Gastroesophageal sphincter (tissue), 4 donors: ENCODE measurements at regions not wholly inside any gene's neighbourhood (a gene's known extent, or its start where the extent isn't known, plus 50 kb on each side); places are given as distances from the start of the nearest gene placed in this dataset.
"Not testable (repeated sequence)": the region's sequence is repeated elsewhere in the genome, so short reads cannot be mapped to it uniquely, and the experiment has no call there.

Experiments
- ATAC-seq: fragments of 150-250 bp; one replicate; pipeline ENCODE4 v1.9.1; 2016; ENCODE audit warnings: mild to moderate bottlenecking, moderate library complexity
- H3K27ac ChIP-seq, 4 donors: fragments of 200-600 bp; sonication (generic) in 3 of 4; 1 replicate in 3 of 4; 2 replicates in 1 of 4; pipeline ENCODE4 v1.5.1; 2016 to 2019
- H3K27me3 ChIP-seq: fragments of 200-600 bp; sonication (generic); one replicate; pipeline ENCODE4 v1.5.1; 2019
- H3K36me3 ChIP-seq, 2 donors: fragments of 200-600 bp; sonication (generic); one replicate each; pipeline ENCODE4 v1.5.1; 2019; ENCODE audit warnings: control low read depth in 1 of 2
- H3K4me1 ChIP-seq, 3 donors: fragments of 200-600 bp; sonication (generic); 1 replicate in 2 of 3; 2 replicates in 1 of 3; pipeline ENCODE4 v1.5.1; 2016 to 2019; ENCODE audit warnings: control low read depth in 2 of 3
- H3K4me3 ChIP-seq, 2 donors: fragments of 200-600 bp; sonication (generic); one replicate each; pipeline ENCODE4 v1.5.1; 2019; ENCODE audit warnings: mild to moderate bottlenecking in 1 of 2, moderate library complexity in 1 of 2
- H3K9me3 ChIP-seq, 3 donors: fragments of 200-600 bp; sonication (generic); one replicate each; pipeline ENCODE4 v1.5.1; 2017 to 2019; ENCODE audit warnings: control low read depth in 2 of 3
- CTCF ChIP-seq, 4 experiments: fragments of 200-600 bp in 2 of 4; fragments of 450-650 bp in 2 of 4; sonication (generic) in 1 of 4; IDR thresholded peaks; one replicate each; pipeline ENCODE4 v1.5.1; 2017 to 2019; ENCODE audit warnings: antibody characterized with exemption in 4 of 4, mild to moderate bottlenecking in 2 of 4, moderate library complexity in 2 of 4
- EP300 ChIP-seq: sonication (generic); formaldehyde crosslinking; IDR thresholded peaks from one replicate; pipeline ENCODE4 v1.6.1; 2017; ENCODE audit warnings: antibody characterized with exemption, mild to moderate bottlenecking
- POLR2A ChIP-seq, 2 donors: fragments of 450-650 bp; IDR thresholded peaks; one replicate each; pipeline ENCODE4 v1.6.1; 2017; ENCODE audit warnings: antibody characterized with exemption in 2 of 2, mild to moderate bottlenecking in 2 of 2, moderate library complexity in 1 of 2
- POLR2AphosphoS5 ChIP-seq: sonication (generic); formaldehyde crosslinking; IDR thresholded peaks from one replicate; pipeline ENCODE4 v1.6.1; 2017; ENCODE audit warnings: antibody characterized with exemption
- WGBS, 2 donors: methylation state at CpG; one replicate each; pipeline ENCODE4 v1.1.5; 2018; ENCODE audit warnings: low coverage in 1 of 2; 5-methylcytosine and 5-hydroxymethylcytosine counted together

- not testable (repeated sequence) for H3K27me3 ChIP-seq, H3K4me3 ChIP-seq, H3K9me3 ChIP-seq, H3K27ac ChIP-seq, H3K36me3 ChIP-seq, H3K4me1 ChIP-seq, ATAC-seq
- 90 to 91% methylated on average over 6 to 16 of the region's 17 CpGs for WGBS, 2 donors
These were observed 126.4 kb downstream of the RBM46 start for GRCh38 chr4:154907345-154908045.

GRCh38 chr4:154908168-154908567 is 127.1 kb downstream of the RBM46 start:
- WGBS, 2 donors: 80 to 100% methylated on average over 1 of the region's 1 CpG
- no peaks in the 10 kb centered on the region for H3K4me1 ChIP-seq
- H3K27me3 ChIP-seq: no peaks in the 10 kb centered on the region
- H3K36me3 ChIP-seq: no peaks in the 10 kb centered on the region
- H3K4me3 ChIP-seq: no peak overlapping the region
- H3K27ac ChIP-seq: no peak overlapping the region
- ATAC-seq: no peak
- no peak for TF ChIP-seq CTCF (IDR thresholded peaks at IDR 0.05)
- no peak for TF ChIP-seq EP300
- TF ChIP-seq POLR2AphosphoS5: no peak
- no peak for TF ChIP-seq POLR2A (IDR thresholded peaks at IDR 0.05)
- no peaks in the 10 kb centered on the region for H3K9me3 ChIP-seq

GRCh38 chr4:154911097-154911496 is 130.0 kb downstream of the RBM46 start:
- no peaks in the 10 kb centered on the region for H3K27me3 ChIP-seq
- H3K4me3 ChIP-seq: no peak overlapping the region
- no peak overlapping the region for H3K27ac ChIP-seq
- ATAC-seq: no peak
- no peaks in the 10 kb centered on the region for H3K4me1 ChIP-seq
- no peak for TF ChIP-seq POLR2A (IDR thresholded peaks at IDR 0.05)
- no peak for TF ChIP-seq EP300
- no peak for TF ChIP-seq CTCF (IDR thresholded peaks at IDR 0.05)
- no peak for TF ChIP-seq POLR2AphosphoS5
- no peaks in the 10 kb centered on the region for H3K36me3 ChIP-seq
- H3K9me3 ChIP-seq: no peaks in the 10 kb centered on the region
- 38 to 57% methylated on average over 1 of the region's 1 CpG for WGBS, 2 donors

GRCh38 chr4:154911608-154912098 is 130.6 kb downstream of the RBM46 start:
- 0 to 100% methylated on average over 1 of the region's 3 CpGs for WGBS, 2 donors
- no peaks in the 10 kb centered on the region for H3K9me3 ChIP-seq
- no peak for ATAC-seq
- TF ChIP-seq POLR2A (IDR thresholded peaks at IDR 0.05) (no peak), POLR2AphosphoS5 (no peak), CTCF (IDR thresholded peaks at IDR 0.05) (no peak), EP300 (no peak)
- H3K36me3 ChIP-seq: no peaks in the 10 kb centered on the region
- no peak overlapping the region for H3K27ac ChIP-seq
- H3K4me1 ChIP-seq: no peaks in the 10 kb centered on the region
- H3K4me3 ChIP-seq: no peak overlapping the region
- H3K27me3 ChIP-seq: no peaks in the 10 kb centered on the region

- no peak for ATAC-seq
- Histone ChIP-seq H3K4me1 (no peaks in the 10 kb centered on the region), H3K9me3 (no peaks in the 10 kb centered on the region), H3K4me3 (no peak overlapping the region), H3K27me3 (no peaks in the 10 kb centered on the region), H3K27ac (no peak overlapping the region), H3K36me3 (no peaks in the 10 kb centered on the region)
- WGBS, 2 donors: 81 to 100% methylated on average over 1 to 3 of the region's 3 CpGs
- TF ChIP-seq POLR2AphosphoS5: no peak
These were observed 135.0 kb downstream of the RBM46 start for GRCh38 chr4:154916068-154916467.

GRCh38 chr4:154927126-154927680 is 146.1 kb downstream of the RBM46 start:
- H3K27me3 ChIP-seq: no peaks in the 10 kb centered on the region
- 92 to 94% methylated on average over 1 to 3 of the region's 3 CpGs for WGBS, 2 donors
- no peak overlapping the region for H3K27ac ChIP-seq
- peaks cover 0 to 8% (median 0%) of the 10 kb centered on the region in 3 donors for H3K9me3 ChIP-seq
- no peak overlapping the region for H3K4me3 ChIP-seq
- no peaks in the 10 kb centered on the region for H3K4me1 ChIP-seq
- TF ChIP-seq POLR2AphosphoS5: no peak
- TF ChIP-seq POLR2A (IDR thresholded peaks at IDR 0.05): no peak
- TF ChIP-seq EP300: no peak
- no peak for TF ChIP-seq CTCF (IDR thresholded peaks at IDR 0.05)
- no peaks in the 10 kb centered on the region for H3K36me3 ChIP-seq
- ATAC-seq: peak; percentile 34
